ENCODE measurements at regions not wholly inside any gene's neighbourhood (a gene's known extent, or its start where the extent isn't known, plus 50 kb on each side); places are given as distances from the start of the nearest gene placed in this dataset.

- TF ChIP-seq, protein P1, sequence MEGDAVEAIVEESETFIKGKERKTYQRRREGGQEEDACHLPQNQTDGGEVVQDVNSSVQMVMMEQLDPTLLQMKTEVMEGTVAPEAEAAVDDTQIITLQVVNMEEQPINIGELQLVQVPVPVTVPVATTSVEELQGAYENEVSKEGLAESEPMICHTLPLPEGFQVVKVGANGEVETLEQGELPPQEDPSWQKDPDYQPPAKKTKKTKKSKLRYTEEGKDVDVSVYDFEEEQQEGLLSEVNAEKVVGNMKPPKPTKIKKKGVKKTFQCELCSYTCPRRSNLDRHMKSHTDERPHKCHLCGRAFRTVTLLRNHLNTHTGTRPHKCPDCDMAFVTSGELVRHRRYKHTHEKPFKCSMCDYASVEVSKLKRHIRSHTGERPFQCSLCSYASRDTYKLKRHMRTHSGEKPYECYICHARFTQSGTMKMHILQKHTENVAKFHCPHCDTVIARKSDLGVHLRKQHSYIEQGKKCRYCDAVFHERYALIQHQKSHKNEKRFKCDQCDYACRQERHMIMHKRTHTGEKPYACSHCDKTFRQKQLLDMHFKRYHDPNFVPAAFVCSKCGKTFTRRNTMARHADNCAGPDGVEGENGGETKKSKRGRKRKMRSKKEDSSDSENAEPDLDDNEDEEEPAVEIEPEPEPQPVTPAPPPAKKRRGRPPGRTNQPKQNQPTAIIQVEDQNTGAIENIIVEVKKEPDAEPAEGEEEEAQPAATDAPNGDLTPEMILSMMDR (IDR thresholded peaks at IDR 0.05): no peak
- TF ChIP-seq POLR2A (IDR thresholded peaks at IDR 0.05): no peak
These were observed 871.0 kb upstream of the CITED2 start for GRCh38 chr6:140245296-140246040.

All from heart left ventricle (tissue), 13 donors.